HG03045 (cell line): ENCODE measurements at regions not wholly inside any gene's neighbourhood (a gene's known extent, or its start where the extent isn't known, plus 50 kb on each side); places are given as distances from the start of the nearest gene placed in this dataset.

Experiments used
- ATAC-seq: cut with Tn5 transposase; IDR thresholded peaks from one replicate; pipeline ENCODE4 v1.9.1; 2021; ENCODE audit warnings: mild to moderate bottlenecking, moderate library complexity; ENCODE audit not compliant: unreplicated experiment

- ATAC-seq, result no peak
These were observed 211.8 kb downstream of the SLC7A11 start for GRCh38 chr4:138030375-138030774.

GRCh38 chr4:138028923-138029322 is 213.2 kb downstream of the SLC7A11 start:
- no peak for ATAC-seq

GRCh38 chr4:138021139-138021830 is 220.9 kb downstream of the SLC7A11 start:
- ATAC-seq, result no peak

- no peak for ATAC-seq
These were observed 227.4 kb downstream of the SLC7A11 start for GRCh38 chr4:138014590-138015288.

- ATAC-seq, result no peak
These were observed 228.5 kb downstream of the SLC7A11 start for GRCh38 chr4:138013625-138014024.

GRCh38 chr4:138010639-138011038 is 231.5 kb downstream of the SLC7A11 start:
- no peak for ATAC-seq

- no peak for ATAC-seq
These were observed 234.6 kb downstream of the SLC7A11 start for GRCh38 chr4:138007572-138007971.

- ATAC-seq, result no peak
These were observed 236.7 kb downstream of the SLC7A11 start for GRCh38 chr4:138005486-138005885.

- ATAC-seq, result peak; percentile 98
These were observed 238.9 kb downstream of the SLC7A11 start for GRCh38 chr4:138003248-138003647.

- ATAC-seq, result no peak
These were observed 243.3 kb downstream of the SLC7A11 start for GRCh38 chr4:137998666-137999429.

- no peak for ATAC-seq
These were observed 244.7 kb downstream of the SLC7A11 start for GRCh38 chr4:137997496-137997895.

GRCh38 chr4:137994853-137995252 is 247.3 kb downstream of the SLC7A11 start:
- ATAC-seq, result no peak

- no peak for ATAC-seq
These were observed 248.9 kb downstream of the SLC7A11 start for GRCh38 chr4:137993232-137993631.

GRCh38 chr4:137981277-137981676 is 260.9 kb downstream of the SLC7A11 start:
- ATAC-seq, result no peak

GRCh38 chr4:137980641-137981040 is 261.5 kb downstream of the SLC7A11 start:
- ATAC-seq, result no peak

- ATAC-seq, result no peak
These were observed 262.2 kb downstream of the SLC7A11 start for GRCh38 chr4:137979938-137980337.

- ATAC-seq, result no peak
These were observed 273.0 kb downstream of the SLC7A11 start for GRCh38 chr4:137968956-137969678.

- ATAC-seq, result no peak
These were observed 274.5 kb downstream of the SLC7A11 start for GRCh38 chr4:137967480-137968190.

- no peak for ATAC-seq
These were observed 275.6 kb downstream of the SLC7A11 start for GRCh38 chr4:137966504-137966903.

GRCh38 chr4:137961051-137961438 is 281.1 kb downstream of the SLC7A11 start:
- ATAC-seq, result no peak
